ENCODE measurements at regions not wholly inside any gene's neighbourhood (a gene's known extent, or its start where the extent isn't known, plus 50 kb on each side); places are given as distances from the start of the nearest gene placed in this dataset.
A peak's percentile ranks its signal among the peaks of the same experiment; 100 is the strongest.

GRCh38 chr10:107409522-107409921 lies 245.0 kb upstream of the SORCS1 start:
- peak; percentile 41 for DNase-seq
- in situ Hi-C loops (cut with HindIII; ENCODE audit: low pct_ligation_motif_present, low pct_unique_long_range_greater_than_20kb, low sequenced_read_pairs) = no loop called here

GRCh38 chr10:107398115-107398514 lies 233.6 kb upstream of the SORCS1 start:
- in situ Hi-C loops (cut with HindIII; ENCODE audit: low pct_ligation_motif_present, low pct_unique_long_range_greater_than_20kb, low sequenced_read_pairs) = no loop called here

GRCh38 chr10:107391901-107392300 lies 227.4 kb upstream of the SORCS1 start:
- in situ Hi-C loops (cut with HindIII; ENCODE audit: low pct_ligation_motif_present, low pct_unique_long_range_greater_than_20kb, low sequenced_read_pairs) = no loop called here

More at GRCh38 chr10:107398115-107398514, 233.6 kb upstream of the SORCS1 start:
- DNase-seq = no peak

GRCh38 chr10:107390563-107390962 lies 226.1 kb upstream of the SORCS1 start:
- DNase-seq = no peak
- in situ Hi-C loops (cut with HindIII; ENCODE audit: low pct_ligation_motif_present, low pct_unique_long_range_greater_than_20kb, low sequenced_read_pairs) = no loop called here

More at GRCh38 chr10:107391901-107392300, 227.4 kb upstream of the SORCS1 start:
- no peak for DNase-seq

GRCh38 chr10:107383357-107383756 lies 218.9 kb upstream of the SORCS1 start:
- in situ Hi-C loops (cut with HindIII; ENCODE audit: low pct_ligation_motif_present, low pct_unique_long_range_greater_than_20kb, low sequenced_read_pairs) = no loop called here

GRCh38 chr10:107379601-107380000 lies 215.1 kb upstream of the SORCS1 start:
- in situ Hi-C loops (cut with HindIII; ENCODE audit: low pct_ligation_motif_present, low pct_unique_long_range_greater_than_20kb, low sequenced_read_pairs) = no loop called here
- no peak for DNase-seq

More at GRCh38 chr10:107383357-107383756, 218.9 kb upstream of the SORCS1 start:
- DNase-seq = no peak

- in situ Hi-C loops (cut with HindIII; ENCODE audit: low pct_ligation_motif_present, low pct_unique_long_range_greater_than_20kb, low sequenced_read_pairs) = no loop called here
- no peak for DNase-seq
These were observed 207.3 kb upstream of the SORCS1 start for GRCh38 chr10:107371801-107372200.

GRCh38 chr10:107364872-107365271 lies 200.4 kb upstream of the SORCS1 start:
- in situ Hi-C loops (cut with HindIII; ENCODE audit: low pct_ligation_motif_present, low pct_unique_long_range_greater_than_20kb, low sequenced_read_pairs) = no loop called here
- no peak for DNase-seq

GRCh38 chr10:107362306-107362705 lies 197.8 kb upstream of the SORCS1 start:
- no peak for DNase-seq
- in situ Hi-C loops (cut with HindIII; ENCODE audit: low pct_ligation_motif_present, low pct_unique_long_range_greater_than_20kb, low sequenced_read_pairs) = no loop called here

- in situ Hi-C loops (cut with HindIII; ENCODE audit: low pct_ligation_motif_present, low pct_unique_long_range_greater_than_20kb, low sequenced_read_pairs) = no loop called here
- DNase-seq = no peak
These were observed 192.5 kb upstream of the SORCS1 start for GRCh38 chr10:107357033-107357432.

- in situ Hi-C loops (cut with HindIII; ENCODE audit: low pct_ligation_motif_present, low pct_unique_long_range_greater_than_20kb, low sequenced_read_pairs) = no loop called here
- no peak for DNase-seq
These were observed 191.9 kb upstream of the SORCS1 start for GRCh38 chr10:107356396-107356795.

- in situ Hi-C loops (cut with HindIII; ENCODE audit: low pct_ligation_motif_present, low pct_unique_long_range_greater_than_20kb, low sequenced_read_pairs) = no loop called here
- DNase-seq = no peak
These were observed 178.2 kb upstream of the SORCS1 start for GRCh38 chr10:107342711-107343110.

GRCh38 chr10:107341281-107341680 lies 176.8 kb upstream of the SORCS1 start:
- in situ Hi-C loops (cut with HindIII; ENCODE audit: low pct_ligation_motif_present, low pct_unique_long_range_greater_than_20kb, low sequenced_read_pairs) = no loop called here

GRCh38 chr10:107340326-107340725 lies 175.8 kb upstream of the SORCS1 start:
- DNase-seq = no peak
- in situ Hi-C loops (cut with HindIII; ENCODE audit: low pct_ligation_motif_present, low pct_unique_long_range_greater_than_20kb, low sequenced_read_pairs) = no loop called here

More at GRCh38 chr10:107341281-107341680, 176.8 kb upstream of the SORCS1 start:
- DNase-seq = no peak

GRCh38 chr10:107336061-107336460 lies 171.6 kb upstream of the SORCS1 start:
- no peak for DNase-seq
- in situ Hi-C loops (cut with HindIII; ENCODE audit: low pct_ligation_motif_present, low pct_unique_long_range_greater_than_20kb, low sequenced_read_pairs) = no loop called here

- no peak for DNase-seq
- in situ Hi-C loops (cut with HindIII; ENCODE audit: low pct_ligation_motif_present, low pct_unique_long_range_greater_than_20kb, low sequenced_read_pairs) = no loop called here
These were observed 153.1 kb upstream of the SORCS1 start for GRCh38 chr10:107317592-107317991.

GRCh38 chr10:107303203-107303602 lies 138.7 kb upstream of the SORCS1 start:
- in situ Hi-C loops (cut with HindIII; ENCODE audit: low pct_ligation_motif_present, low pct_unique_long_range_greater_than_20kb, low sequenced_read_pairs) = no loop called here
- no peak for DNase-seq

- no peak for DNase-seq
- in situ Hi-C loops (cut with HindIII; ENCODE audit: low pct_ligation_motif_present, low pct_unique_long_range_greater_than_20kb, low sequenced_read_pairs) = no loop called here
These were observed 135.1 kb upstream of the SORCS1 start for GRCh38 chr10:107299606-107300005.

- DNase-seq = no peak
- in situ Hi-C loops (cut with HindIII; ENCODE audit: low pct_ligation_motif_present, low pct_unique_long_range_greater_than_20kb, low sequenced_read_pairs) = no loop called here
These were observed 119.7 kb upstream of the SORCS1 start for GRCh38 chr10:107284187-107284586.

GRCh38 chr10:107280293-107280692 lies 115.8 kb upstream of the SORCS1 start:
- in situ Hi-C loops (cut with HindIII; ENCODE audit: low pct_ligation_motif_present, low pct_unique_long_range_greater_than_20kb, low sequenced_read_pairs) = no loop called here
- no peak for DNase-seq

GRCh38 chr10:107277591-107277990 lies 113.1 kb upstream of the SORCS1 start:
- DNase-seq = no peak

More at GRCh38 chr10:107277591-107277990, 113.1 kb upstream of the SORCS1 start:
- in situ Hi-C loops (cut with HindIII; ENCODE audit: low pct_ligation_motif_present, low pct_unique_long_range_greater_than_20kb, low sequenced_read_pairs) = no loop called here
